DOHH2 (cell line): ENCODE measurements at regions not wholly inside any gene's neighbourhood (a gene's known extent, or its start where the extent isn't known, plus 50 kb on each side); places are given as distances from the start of the nearest gene placed in this dataset.

Experiments
- H3F3A ChIP-seq: fragments of 200-600 bp; sonication (generic), shearing (Covaris generic); 2 replicates; pipeline ENCODE4 v1.6.0; 2016; ENCODE audit warnings: antibody characterized with exemption, mild to moderate bottlenecking; ENCODE audit not compliant: control insufficient read depth, insufficient read depth
- H3K27ac ChIP-seq: fragments of 200-600 bp; sonication (generic); 2 replicates; pipeline ENCODE4 v1.5.1; 2014; ENCODE audit warnings: low read depth, mild to moderate bottlenecking, low read length, moderate library complexity
- H3K27me3 ChIP-seq: fragments of 200-600 bp; sonication (generic); 2 replicates; pipeline ENCODE4 v1.6.1; 2014; ENCODE audit warnings: mild to moderate bottlenecking, low read length, mixed read lengths; ENCODE audit not compliant: control insufficient read depth
- H3K36me3 ChIP-seq: fragments of 200-600 bp; sonication (generic); 2 replicates; pipeline ENCODE4 v1.6.1; 2014; ENCODE audit warnings: mild to moderate bottlenecking, low read length, moderate library complexity, mixed read lengths; ENCODE audit not compliant: control insufficient read depth
- H3K4me1 ChIP-seq: fragments of 200-600 bp; sonication (generic); 2 replicates; pipeline ENCODE4 v1.6.1; 2014; ENCODE audit warnings: mild to moderate bottlenecking, low read length, mixed read lengths; ENCODE audit not compliant: control insufficient read depth
- H3K4me2 ChIP-seq: fragments of 200-600 bp; sonication (generic); 2 replicates; pipeline ENCODE4 v1.6.0; 2014; ENCODE audit warnings: mild to moderate bottlenecking, low read length, moderate library complexity
- H3K4me3 ChIP-seq: fragments of 200-600 bp; sonication (generic); 2 replicates; pipeline ENCODE4 v1.5.1; 2014; ENCODE audit warnings: mild to moderate bottlenecking, low read length, mixed read lengths
- H3K79me2 ChIP-seq: fragments of 200-600 bp; sonication (generic); 2 replicates; pipeline ENCODE4 v1.6.1; 2014; ENCODE audit warnings: mild to moderate bottlenecking, low read length, mixed read lengths; ENCODE audit not compliant: control insufficient read depth
- H3K9me2 ChIP-seq: fragments of 200-600 bp; sonication (generic); replicated peaks from 2 replicates; pipeline ENCODE4 v1.6.1; 2014; ENCODE audit warnings: mild to moderate bottlenecking, low read length, mixed read lengths; ENCODE audit not compliant: control insufficient read depth
- H3K9me3 ChIP-seq: fragments of 200-600 bp; sonication (generic); 2 replicates; pipeline ENCODE4 v1.6.1; 2014; ENCODE audit warnings: antibody characterized with exemption, low read length, mixed read lengths; ENCODE audit not compliant: control insufficient read depth, insufficient read depth
- H4K20me1 ChIP-seq: fragments of 200-600 bp; sonication (generic); 2 replicates; pipeline ENCODE4 v1.6.0; 2014; ENCODE audit warnings: low read depth, mild to moderate bottlenecking, antibody characterized with exemption, low read length, moderate library complexity; ENCODE audit not compliant: control insufficient read depth, insufficient read depth
- CTCF ChIP-seq: fragments of 200-600 bp; sonication (generic); IDR thresholded peaks from one replicate; pipeline ENCODE4 v1.5.1; 2014; ENCODE audit warnings: antibody characterized with exemption, mild to moderate bottlenecking, low read depth, low read length; ENCODE audit not compliant: poor library complexity, severe bottlenecking
- EZH2phosphoT487 ChIP-seq: fragments of 200-600 bp; sonication (generic); IDR thresholded peaks from 2 replicates; pipeline ENCODE4 v1.6.1; 2017; ENCODE audit warnings: borderline replicate concordance, mild to moderate bottlenecking, antibody characterized with exemption, low read length, moderate library complexity, mixed read lengths

GRCh38 chr1:96372881-96373280 lies 348.7 kb upstream of the PTBP2 start:
- H4K20me1 ChIP-seq: no peaks in the 10 kb centered on the region
- H3K9me2 ChIP-seq: no peaks in the 10 kb centered on the region
- no peaks in the 10 kb centered on the region for H3K9me3 ChIP-seq
- H3K4me1 ChIP-seq: no peaks in the 10 kb centered on the region
- no peak overlapping the region for H3K27ac ChIP-seq
- H3K36me3 ChIP-seq: no peaks in the 10 kb centered on the region
- no peak for TF ChIP-seq EZH2phosphoT487
- no peak for TF ChIP-seq CTCF
- no peak overlapping the region for H3K4me2 ChIP-seq
- no peaks in the 10 kb centered on the region for H3F3A ChIP-seq
- no peaks in the 10 kb centered on the region for H3K79me2 ChIP-seq
- no peaks in the 10 kb centered on the region for H3K27me3 ChIP-seq
- H3K4me3 ChIP-seq: no peak overlapping the region

- Histone ChIP-seq H3K4me1 (no peaks in the 10 kb centered on the region), H3K27ac (no peak overlapping the region), H3K9me2 (no peaks in the 10 kb centered on the region), H3K79me2 (no peaks in the 10 kb centered on the region), H3K27me3 (no peaks in the 10 kb centered on the region), H4K20me1 (no peaks in the 10 kb centered on the region), H3K4me3 (no peak overlapping the region), H3K9me3 (no peaks in the 10 kb centered on the region), H3F3A (no peaks in the 10 kb centered on the region), H3K4me2 (no peak overlapping the region), H3K36me3 (no peaks in the 10 kb centered on the region)
- TF ChIP-seq CTCF (no peak), EZH2phosphoT487 (no peak)
Observed at GRCh38 chr1:96374076-96374762, 347.4 kb upstream of the PTBP2 start.

- Histone ChIP-seq H4K20me1 (no peaks in the 10 kb centered on the region), H3K4me3 (no peak overlapping the region), H3K4me1 (no peaks in the 10 kb centered on the region), H3K27ac (no peak overlapping the region), H3F3A (no peaks in the 10 kb centered on the region), H3K27me3 (no peaks in the 10 kb centered on the region), H3K79me2 (no peaks in the 10 kb centered on the region), H3K36me3 (no peaks in the 10 kb centered on the region), H3K4me2 (no peak overlapping the region), H3K9me2 (no peaks in the 10 kb centered on the region), H3K9me3 (no peaks in the 10 kb centered on the region)
- no peak for TF ChIP-seq CTCF
- TF ChIP-seq EZH2phosphoT487: no peak
Observed at GRCh38 chr1:96376846-96377245, 344.7 kb upstream of the PTBP2 start.
